Ovary (tissue), 3 donors: ENCODE measurements at regions not wholly inside any gene's neighbourhood (a gene's known extent, or its start where the extent isn't known, plus 50 kb on each side); places are given as distances from the start of the nearest gene placed in this dataset.

Experiments used
- POLR2A ChIP-seq: fragments of 450-650 bp; IDR thresholded peaks from one replicate; pipeline ENCODE4 v1.6.1; 2017; ENCODE audit warnings: antibody characterized with exemption, mild to moderate bottlenecking, moderate library complexity
- TF ChIP-seq, protein P1 (sequence below), 3 donors: fragments of 450-650 bp in 2 of 3; fragments of 200-600 bp in 1 of 3; IDR thresholded peaks; one replicate each; pipeline versions ENCODE4 v1.5.1 to v1.8.0; 2016 to 2022; ENCODE audit warnings: antibody characterized with exemption in 3 of 3, mild to moderate bottlenecking in 1 of 3
- donor health status: DM: no; HTN: no; CAD: no.

GRCh38 chr3:196140224-196140623, 58.3 kb upstream of the TFRC start:
- TF ChIP-seq, protein P1, sequence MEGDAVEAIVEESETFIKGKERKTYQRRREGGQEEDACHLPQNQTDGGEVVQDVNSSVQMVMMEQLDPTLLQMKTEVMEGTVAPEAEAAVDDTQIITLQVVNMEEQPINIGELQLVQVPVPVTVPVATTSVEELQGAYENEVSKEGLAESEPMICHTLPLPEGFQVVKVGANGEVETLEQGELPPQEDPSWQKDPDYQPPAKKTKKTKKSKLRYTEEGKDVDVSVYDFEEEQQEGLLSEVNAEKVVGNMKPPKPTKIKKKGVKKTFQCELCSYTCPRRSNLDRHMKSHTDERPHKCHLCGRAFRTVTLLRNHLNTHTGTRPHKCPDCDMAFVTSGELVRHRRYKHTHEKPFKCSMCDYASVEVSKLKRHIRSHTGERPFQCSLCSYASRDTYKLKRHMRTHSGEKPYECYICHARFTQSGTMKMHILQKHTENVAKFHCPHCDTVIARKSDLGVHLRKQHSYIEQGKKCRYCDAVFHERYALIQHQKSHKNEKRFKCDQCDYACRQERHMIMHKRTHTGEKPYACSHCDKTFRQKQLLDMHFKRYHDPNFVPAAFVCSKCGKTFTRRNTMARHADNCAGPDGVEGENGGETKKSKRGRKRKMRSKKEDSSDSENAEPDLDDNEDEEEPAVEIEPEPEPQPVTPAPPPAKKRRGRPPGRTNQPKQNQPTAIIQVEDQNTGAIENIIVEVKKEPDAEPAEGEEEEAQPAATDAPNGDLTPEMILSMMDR (IDR thresholded peaks at IDR 0.05), result no peak
- TF ChIP-seq POLR2A, result no peak
